ENCODE measurements at regions not wholly inside any gene's neighbourhood (a gene's known extent, or its start where the extent isn't known, plus 50 kb on each side); places are given as distances from the start of the nearest gene placed in this dataset.

DNA sequence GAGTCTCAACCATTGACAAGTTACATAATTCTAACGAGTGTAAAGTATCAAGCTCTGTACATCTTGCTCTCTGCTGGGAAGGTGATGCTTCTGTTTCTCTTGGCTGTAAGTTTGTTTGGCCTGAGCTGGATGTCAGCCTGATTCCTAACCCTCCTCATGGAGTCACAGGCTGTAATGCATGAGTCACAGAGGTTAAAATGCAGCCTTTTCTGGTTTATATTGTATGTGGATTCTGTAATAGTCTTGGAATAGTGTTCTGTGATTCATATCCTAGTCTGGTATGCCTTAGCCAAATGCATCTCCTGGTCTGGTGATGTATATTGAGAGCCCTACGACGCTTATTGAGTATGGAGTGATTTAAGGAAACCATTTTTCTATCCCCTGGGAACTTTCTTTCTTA is 104.5 kb upstream of the FRMD6 start:
- in situ Hi-C loops (cut with MboI; ENCODE audit: low pct_unique_long_range_greater_than_20kb, low sequenced_read_pairs, unreplicated experiment), result no loop called here
- no peak for DNase-seq (ENCODE audit: low spot score)

DNA sequence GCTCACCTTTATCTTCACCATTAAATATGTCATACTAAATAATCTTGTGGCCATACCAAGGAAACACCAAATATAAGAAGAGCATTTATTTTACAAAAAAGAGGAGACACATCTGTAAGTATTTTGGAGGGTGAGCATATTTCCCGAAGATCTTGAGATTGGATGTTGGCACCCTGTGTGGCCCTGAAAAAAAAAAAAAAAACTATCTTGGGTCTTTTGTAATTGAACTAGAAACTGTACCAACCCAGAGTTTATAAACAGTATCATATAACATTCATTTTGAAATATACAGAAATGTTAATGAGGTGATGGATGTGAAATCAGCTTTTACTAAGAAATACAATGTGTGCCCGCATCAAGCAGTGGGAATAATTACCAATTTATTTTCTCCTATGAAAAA is 104.0 kb upstream of the FRMD6 start:
- no peak for TF ChIP-seq CTCF (IDR thresholded peaks at IDR 0.05; ENCODE audit: extremely low read depth, insufficient read depth, missing control alignments)
- in situ Hi-C loops (cut with MboI; ENCODE audit: low pct_unique_long_range_greater_than_20kb, low sequenced_read_pairs, unreplicated experiment), result no loop called here
- DNase-seq (ENCODE audit: low spot score), result no peak

More for the DNA sequence above, 104.5 kb upstream of the FRMD6 start:
- no peak for TF ChIP-seq CTCF (IDR thresholded peaks at IDR 0.05; ENCODE audit: extremely low read depth, insufficient read depth, missing control alignments)

DNA sequence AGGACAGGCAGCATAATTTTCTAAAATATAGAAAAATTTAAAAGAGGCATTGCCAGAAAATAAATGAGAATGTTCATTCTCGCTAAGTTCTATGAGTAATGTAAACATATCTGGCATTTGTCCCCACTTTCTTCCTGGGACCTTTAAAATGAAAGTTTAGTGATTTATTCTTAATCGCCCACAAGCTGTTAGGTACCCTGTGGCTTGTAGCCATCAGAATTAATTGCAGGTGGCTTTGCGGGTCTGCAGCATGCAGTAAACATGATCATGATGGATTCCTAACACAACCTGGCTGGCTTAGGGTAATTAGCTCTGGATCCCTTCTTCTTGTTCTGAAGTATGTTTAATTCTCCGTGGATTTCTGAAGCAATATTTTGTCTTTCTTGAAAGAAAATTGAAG is 103.5 kb upstream of the FRMD6 start:
- no peak for DNase-seq (ENCODE audit: low spot score)

GRCh38 chr14:51550636-51551035 is 101.1 kb upstream of the FRMD6 start:
- no peak for DNase-seq (ENCODE audit: low spot score)
- in situ Hi-C loops (cut with MboI; ENCODE audit: low pct_unique_long_range_greater_than_20kb, low sequenced_read_pairs, unreplicated experiment), result no loop called here
- TF ChIP-seq CTCF (IDR thresholded peaks at IDR 0.05; ENCODE audit: extremely low read depth, insufficient read depth, missing control alignments), result no peak

More for the DNA sequence above, 103.5 kb upstream of the FRMD6 start:
- in situ Hi-C loops (cut with MboI; ENCODE audit: low pct_unique_long_range_greater_than_20kb, low sequenced_read_pairs, unreplicated experiment), result no loop called here
- no peak for TF ChIP-seq CTCF (IDR thresholded peaks at IDR 0.05; ENCODE audit: extremely low read depth, insufficient read depth, missing control alignments)

- TF ChIP-seq CTCF (IDR thresholded peaks at IDR 0.05; ENCODE audit: extremely low read depth, insufficient read depth, missing control alignments), result no peak
- DNase-seq (ENCODE audit: low spot score), result no peak
- in situ Hi-C loops (cut with MboI; ENCODE audit: low pct_unique_long_range_greater_than_20kb, low sequenced_read_pairs, unreplicated experiment), result no loop called here
These were observed 99.4 kb upstream of the FRMD6 start for GRCh38 chr14:51552275-51552674.

- no peak for TF ChIP-seq CTCF (IDR thresholded peaks at IDR 0.05; ENCODE audit: extremely low read depth, insufficient read depth, missing control alignments)
- in situ Hi-C loops (cut with MboI; ENCODE audit: low pct_unique_long_range_greater_than_20kb, low sequenced_read_pairs, unreplicated experiment), result no loop called here
- no peak for DNase-seq (ENCODE audit: low spot score)
These were observed 98.8 kb upstream of the FRMD6 start for GRCh38 chr14:51552768-51553404.

Data from GM13977 (cell line).